ENCODE measurements at regions not wholly inside any gene's neighbourhood (a gene's known extent, or its start where the extent isn't known, plus 50 kb on each side); places are given as distances from the start of the nearest gene placed in this dataset.

- no peak for DNase-seq (ENCODE audit: extremely low read depth, low read depth)
Measured at GRCh38 chr1:96992871-96993270, 271.3 kb downstream of the PTBP2 start.

- DNase-seq (ENCODE audit: extremely low read depth, low read depth) = no peak
Measured at GRCh38 chr1:96995351-96995750, 273.8 kb downstream of the PTBP2 start.

GRCh38 chr1:96996001-96996400, 274.4 kb downstream of the PTBP2 start:
- DNase-seq (ENCODE audit: extremely low read depth, low read depth) = no peak

GRCh38 chr1:96997717-96998116, 276.1 kb downstream of the PTBP2 start:
- DNase-seq (ENCODE audit: extremely low read depth, low read depth) = no peak

GRCh38 chr1:96998466-96998865, 276.9 kb downstream of the PTBP2 start:
- no peak for DNase-seq (ENCODE audit: extremely low read depth, low read depth)

GRCh38 chr1:96999191-96999590, 277.6 kb downstream of the PTBP2 start:
- no peak for DNase-seq (ENCODE audit: extremely low read depth, low read depth)

- no peak for DNase-seq (ENCODE audit: extremely low read depth, low read depth)
Measured at GRCh38 chr1:97004054-97004453, 282.5 kb downstream of the PTBP2 start.

- no peak for DNase-seq (ENCODE audit: extremely low read depth, low read depth)
Measured at GRCh38 chr1:97004743-97005142, 283.2 kb downstream of the PTBP2 start.

- no peak for DNase-seq (ENCODE audit: extremely low read depth, low read depth)
Measured at GRCh38 chr1:97006044-97006661, 284.6 kb downstream of the PTBP2 start.

GRCh38 chr1:97007840-97008604, 286.4 kb downstream of the PTBP2 start:
- no peak for DNase-seq (ENCODE audit: extremely low read depth, low read depth)

GRCh38 chr1:97010566-97011264, 289.1 kb downstream of the PTBP2 start:
- no peak for DNase-seq (ENCODE audit: extremely low read depth, low read depth)

GRCh38 chr1:97013136-97013535, 291.6 kb downstream of the PTBP2 start:
- no peak for DNase-seq (ENCODE audit: extremely low read depth, low read depth)

- no peak for DNase-seq (ENCODE audit: extremely low read depth, low read depth)
Measured at GRCh38 chr1:97013941-97014340, 292.4 kb downstream of the PTBP2 start.

- DNase-seq (ENCODE audit: extremely low read depth, low read depth) = no peak
Measured at GRCh38 chr1:97014426-97014825, 292.8 kb downstream of the PTBP2 start.

- no peak for DNase-seq (ENCODE audit: extremely low read depth, low read depth)
Measured at GRCh38 chr1:97017895-97018294, 296.3 kb downstream of the PTBP2 start.
